Transverse colon (tissue), 4 donors: ENCODE measurements at regions not wholly inside any gene's neighbourhood (a gene's known extent, or its start where the extent isn't known, plus 50 kb on each side); places are given as distances from the start of the nearest gene placed in this dataset.

Experiments used
- EP300 ChIP-seq: sonication (generic); formaldehyde crosslinking; IDR thresholded peaks from one replicate; pipeline ENCODE4 v1.6.1; 2017; ENCODE audit warnings: antibody characterized with exemption, low read depth
- POLR2A ChIP-seq: fragments of 450-650 bp; IDR thresholded peaks from one replicate; pipeline ENCODE4 v1.6.1; 2016; ENCODE audit warnings: antibody characterized with exemption, mild to moderate bottlenecking, moderate library complexity
- POLR2AphosphoS5 ChIP-seq, 3 donors: sonication (generic); formaldehyde crosslinking; IDR thresholded peaks; one replicate each; pipeline ENCODE4 v1.6.1; 2016; ENCODE audit warnings: antibody characterized with exemption in 3 of 3
- TF ChIP-seq, protein P1 (sequence below), 5 experiments: fragments of 200-600 bp in 3 of 5; fragments of 450-650 bp in 2 of 5; sonication (generic) in 3 of 5; IDR thresholded peaks; 1 replicate in 2 of 5; 2 replicates in 3 of 5; pipeline ENCODE4 v1.5.1; 2016 to 2017; ENCODE audit warnings: antibody characterized with exemption in 5 of 5, inconsistent platforms in 3 of 5, mild to moderate bottlenecking in 2 of 5, moderate library complexity in 1 of 5

DNA sequence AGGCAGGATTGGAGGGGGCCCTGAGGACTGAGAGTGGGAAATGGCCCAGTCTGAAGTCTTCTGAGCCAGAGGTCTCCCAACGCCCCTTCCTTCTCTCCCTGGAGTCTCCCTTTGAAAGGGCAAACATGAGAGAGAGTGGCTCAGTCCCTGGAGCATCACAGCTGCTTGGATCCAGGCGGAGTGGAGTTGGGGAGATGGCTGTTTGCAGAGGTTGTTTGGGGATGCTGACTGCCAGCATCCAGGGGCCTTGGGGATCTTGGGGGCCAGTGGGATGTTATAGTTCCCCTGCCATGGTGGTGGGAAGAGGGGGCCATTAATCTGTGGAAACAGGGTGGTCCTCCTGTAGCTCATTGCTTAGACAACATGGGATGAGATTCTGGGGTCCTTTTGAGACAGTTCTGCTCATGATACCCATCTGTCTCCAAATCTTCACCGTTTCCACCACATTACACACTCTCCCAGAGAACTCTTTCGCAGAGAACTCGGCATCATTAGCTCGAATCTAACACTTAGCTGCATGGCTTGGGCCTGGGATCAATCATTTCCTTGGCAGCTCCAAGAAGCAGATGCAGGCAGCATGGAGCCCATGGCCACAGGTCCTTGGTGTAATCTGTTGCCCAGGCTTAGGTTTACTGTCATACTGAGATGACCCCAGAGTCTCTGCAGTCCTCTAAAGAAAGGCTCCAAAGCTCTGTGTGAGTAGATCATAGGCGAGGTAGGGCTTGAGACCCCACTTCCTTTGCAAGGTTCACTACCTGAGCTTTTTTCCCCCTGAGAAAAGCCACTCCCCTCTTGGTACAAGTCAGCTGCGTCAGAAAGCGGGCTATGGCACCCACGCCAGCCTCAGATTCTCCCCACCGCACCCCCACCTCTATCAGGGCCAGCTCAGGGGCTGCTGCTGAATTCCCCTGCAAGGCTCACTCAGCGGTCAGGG is 54.4 kb upstream of the SH3PXD2B start:
- TF ChIP-seq POLR2A (no peak), EP300 (no peak), POLR2AphosphoS5 (IDR thresholded peaks at IDR 0.05) (no peak)
- TF ChIP-seq, protein P1, sequence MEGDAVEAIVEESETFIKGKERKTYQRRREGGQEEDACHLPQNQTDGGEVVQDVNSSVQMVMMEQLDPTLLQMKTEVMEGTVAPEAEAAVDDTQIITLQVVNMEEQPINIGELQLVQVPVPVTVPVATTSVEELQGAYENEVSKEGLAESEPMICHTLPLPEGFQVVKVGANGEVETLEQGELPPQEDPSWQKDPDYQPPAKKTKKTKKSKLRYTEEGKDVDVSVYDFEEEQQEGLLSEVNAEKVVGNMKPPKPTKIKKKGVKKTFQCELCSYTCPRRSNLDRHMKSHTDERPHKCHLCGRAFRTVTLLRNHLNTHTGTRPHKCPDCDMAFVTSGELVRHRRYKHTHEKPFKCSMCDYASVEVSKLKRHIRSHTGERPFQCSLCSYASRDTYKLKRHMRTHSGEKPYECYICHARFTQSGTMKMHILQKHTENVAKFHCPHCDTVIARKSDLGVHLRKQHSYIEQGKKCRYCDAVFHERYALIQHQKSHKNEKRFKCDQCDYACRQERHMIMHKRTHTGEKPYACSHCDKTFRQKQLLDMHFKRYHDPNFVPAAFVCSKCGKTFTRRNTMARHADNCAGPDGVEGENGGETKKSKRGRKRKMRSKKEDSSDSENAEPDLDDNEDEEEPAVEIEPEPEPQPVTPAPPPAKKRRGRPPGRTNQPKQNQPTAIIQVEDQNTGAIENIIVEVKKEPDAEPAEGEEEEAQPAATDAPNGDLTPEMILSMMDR (IDR thresholded peaks at IDR 0.05), result no peak
